GM19025 (cell line): ENCODE measurements at regions not wholly inside any gene's neighbourhood (a gene's known extent, or its start where the extent isn't known, plus 50 kb on each side); places are given as distances from the start of the nearest gene placed in this dataset.
"Not testable (repeated sequence)": the region's sequence is repeated elsewhere in the genome, so short reads cannot be mapped to it uniquely, and the experiment has no call there.

ENCODE experiments used
- ATAC-seq: cut with Tn5 transposase; IDR thresholded peaks from one replicate; pipeline ENCODE4 v1.9.1; 2021; ENCODE audit warnings: mild to moderate bottlenecking, low read depth, moderate library complexity; ENCODE audit not compliant: unreplicated experiment

DNA sequence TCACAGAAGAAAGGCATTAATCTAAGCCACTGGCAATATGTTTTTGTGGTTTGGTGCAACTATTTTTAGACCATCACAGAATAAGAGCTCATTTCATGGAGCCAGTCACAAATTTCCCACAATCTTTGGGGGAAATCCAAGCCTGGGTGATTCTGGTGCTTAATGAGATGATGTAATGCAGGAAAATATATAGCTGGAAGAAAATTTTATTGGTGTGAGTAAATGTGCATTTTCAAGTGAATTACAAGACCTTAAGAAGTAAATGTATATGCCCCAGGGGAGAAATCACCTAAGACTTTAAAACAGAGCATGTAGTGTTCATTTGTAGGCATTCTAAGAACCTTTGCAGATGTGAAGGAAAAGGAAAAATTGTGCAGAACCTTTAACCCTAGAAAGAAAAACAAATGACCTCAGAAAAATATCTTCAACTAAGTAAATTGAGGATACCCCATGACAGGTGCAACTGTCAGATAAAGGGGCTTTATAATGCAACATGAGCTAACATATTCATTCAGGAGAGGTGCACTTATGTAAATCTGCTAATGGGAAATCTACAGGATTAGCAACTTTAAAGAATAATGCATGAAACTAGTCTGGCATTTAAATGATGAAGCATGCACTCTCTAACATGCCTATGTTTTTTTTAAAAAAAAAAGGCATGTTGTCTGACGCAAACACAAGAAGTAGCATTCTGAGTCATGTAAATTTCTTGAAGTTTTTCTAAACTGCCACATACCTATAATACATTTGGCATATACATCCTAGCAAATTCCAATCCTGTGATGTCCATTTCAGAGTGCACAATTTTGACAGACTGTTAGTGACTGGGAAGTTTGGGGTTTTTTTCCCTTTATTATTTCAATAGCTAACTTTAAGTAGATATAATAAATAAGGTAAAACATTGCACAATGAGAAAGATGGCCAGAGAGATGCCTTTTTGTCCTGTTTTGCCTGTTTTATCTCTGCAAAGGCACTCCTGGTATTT lies 105.1 kb downstream of the MEX3B start:
- ATAC-seq = no peak

DNA sequence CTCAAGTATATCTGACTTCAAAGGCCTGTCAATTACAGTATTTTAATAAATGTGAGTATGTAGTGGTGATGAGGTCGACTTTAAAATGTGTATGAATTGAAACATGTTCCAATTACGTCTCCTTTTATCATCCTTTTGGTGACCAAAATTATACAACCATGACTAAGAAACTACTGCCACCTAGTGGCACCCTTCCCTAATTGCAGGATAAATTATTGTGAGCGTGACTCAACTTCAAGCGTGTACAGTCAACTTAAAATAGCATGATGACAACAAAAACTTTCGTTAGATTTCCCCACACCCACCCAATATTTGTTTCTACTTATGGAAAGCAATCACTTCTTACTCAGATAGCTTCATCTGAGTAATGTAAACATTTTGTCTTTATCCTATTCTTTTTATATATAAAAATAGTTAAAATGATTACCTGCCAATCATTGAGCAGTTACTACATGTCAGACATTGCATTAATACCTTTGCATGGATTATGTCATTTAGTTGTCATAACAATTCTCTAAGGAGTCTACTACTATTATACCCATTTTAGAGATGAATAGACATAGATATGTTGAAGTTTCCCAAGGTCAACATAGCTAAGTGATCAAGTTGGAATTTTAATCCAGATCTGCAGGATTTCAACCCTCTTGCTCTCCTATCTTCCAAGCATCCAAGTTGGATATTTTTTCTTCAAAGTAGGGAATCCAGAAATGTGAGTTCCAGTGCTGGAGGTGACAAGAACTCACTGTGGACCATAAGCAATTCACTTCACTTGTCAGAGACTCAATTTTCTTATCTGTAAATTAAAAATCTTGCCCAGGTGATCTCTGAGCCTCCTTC lies 106.0 kb downstream of the MEX3B start:
- ATAC-seq = no peak

DNA sequence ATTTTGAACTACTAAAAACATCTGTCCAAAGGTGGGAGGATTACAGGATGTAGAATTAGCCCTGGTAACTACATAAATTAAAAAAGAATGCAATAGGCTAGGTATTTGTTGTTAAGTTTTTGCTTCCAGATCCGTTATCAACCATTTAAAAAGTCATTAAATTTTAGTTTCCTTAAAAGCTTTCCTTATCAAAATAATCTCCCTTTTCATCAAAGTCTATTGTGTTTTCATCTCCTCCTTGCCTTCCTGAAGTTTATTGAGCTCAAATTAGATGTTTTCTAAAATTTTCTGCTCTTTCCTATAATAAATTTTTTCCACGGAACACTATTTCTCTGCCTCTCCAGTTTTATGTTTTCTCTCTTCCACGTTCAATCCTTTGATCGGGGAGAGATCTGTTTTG lies 108.6 kb downstream of the MEX3B start:
- no peak for ATAC-seq

DNA sequence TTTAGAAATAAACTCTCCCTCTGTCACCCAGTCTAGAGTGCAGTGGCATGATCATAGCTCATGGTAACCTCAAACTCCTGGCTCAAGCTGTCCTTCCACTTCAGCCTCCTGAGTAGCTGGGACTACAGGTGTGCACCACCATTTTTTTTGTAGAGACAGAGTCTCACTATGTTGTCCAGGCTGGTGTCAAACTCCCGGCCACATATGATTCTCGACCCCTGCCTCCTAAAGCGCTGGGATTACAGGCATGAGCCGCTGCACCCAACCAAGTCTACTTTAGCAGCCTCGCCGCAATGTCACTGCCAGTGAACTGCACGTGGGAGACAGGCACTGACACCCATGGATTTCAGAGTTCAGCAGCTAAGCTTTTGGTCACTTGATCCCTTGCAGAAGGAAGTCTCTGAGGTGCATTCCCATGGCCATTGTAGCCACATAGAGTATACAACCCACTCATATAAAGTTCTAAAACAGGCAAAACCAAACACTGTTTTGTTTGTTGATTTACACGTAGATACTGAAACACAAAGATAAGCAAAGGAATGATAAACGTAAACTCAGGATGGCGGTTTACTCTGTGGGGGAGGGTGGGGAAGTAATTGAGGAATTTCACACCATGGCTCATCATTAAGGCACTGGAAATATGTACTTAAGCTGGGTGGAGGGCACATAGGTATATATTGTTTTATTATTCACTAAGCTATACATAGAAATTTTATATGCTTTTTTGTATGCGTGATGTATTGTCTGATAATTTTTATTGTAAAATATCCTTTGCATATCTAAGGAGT lies 115.0 kb downstream of the MEX3B start:
- ATAC-seq = no peak

DNA sequence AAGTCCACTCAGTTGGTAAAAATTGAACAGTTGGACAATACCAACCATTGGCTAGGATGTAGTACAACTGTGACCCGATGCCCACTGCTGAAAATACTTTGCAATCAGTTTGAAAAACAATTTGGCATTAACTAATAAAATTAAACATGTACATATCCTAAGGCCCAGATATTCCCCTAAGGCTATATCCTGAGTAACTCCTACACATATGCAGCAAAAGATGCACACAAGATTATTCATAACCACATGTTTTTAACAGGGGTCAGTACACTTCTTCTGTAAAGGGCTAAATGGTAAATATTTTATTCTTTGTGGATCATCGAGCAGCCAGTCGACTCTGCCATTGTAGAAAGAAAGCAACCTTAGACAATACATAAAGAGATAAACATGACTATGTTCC lies 116.3 kb downstream of the MEX3B start:
- ATAC-seq = no peak

DNA sequence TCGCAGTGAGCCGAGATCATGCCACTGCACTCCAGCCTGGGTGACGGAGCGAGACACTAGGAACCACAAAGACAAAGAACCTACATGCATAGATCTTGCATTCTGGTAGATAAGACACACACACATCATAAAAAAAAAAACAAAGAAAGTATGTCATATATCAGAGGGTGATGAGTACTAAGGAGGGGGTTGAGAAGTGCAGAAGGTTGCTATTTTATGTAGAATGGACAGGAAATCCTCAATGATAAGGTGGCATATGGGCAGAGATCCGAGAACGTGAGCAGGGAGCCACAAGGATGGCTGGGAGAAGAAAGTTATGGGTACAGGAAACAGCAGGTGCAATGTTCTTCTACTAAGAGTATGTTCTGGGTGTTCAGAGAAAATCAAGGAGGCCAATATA lies 118.8 kb downstream of the MEX3B start:
- no peak for ATAC-seq

DNA sequence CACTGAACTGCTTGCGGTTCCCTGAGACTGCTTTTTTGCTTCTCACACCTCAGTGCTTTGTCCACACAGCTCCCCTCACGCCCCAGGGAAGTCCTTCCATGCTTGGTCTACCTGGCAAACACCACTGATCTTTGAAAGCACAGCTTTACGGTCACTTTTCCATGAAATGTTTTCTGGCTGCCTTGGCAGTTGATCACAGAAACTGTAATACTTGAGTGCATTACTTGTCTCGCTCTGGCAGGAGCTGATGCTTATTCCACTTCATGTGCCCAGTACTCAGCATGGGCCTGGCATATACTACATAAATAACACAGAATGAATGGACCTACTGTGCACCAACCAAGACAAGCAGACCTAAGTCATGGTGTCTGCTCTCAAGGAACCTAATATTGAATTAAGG lies 121.1 kb downstream of the MEX3B start:
- no peak for ATAC-seq

DNA sequence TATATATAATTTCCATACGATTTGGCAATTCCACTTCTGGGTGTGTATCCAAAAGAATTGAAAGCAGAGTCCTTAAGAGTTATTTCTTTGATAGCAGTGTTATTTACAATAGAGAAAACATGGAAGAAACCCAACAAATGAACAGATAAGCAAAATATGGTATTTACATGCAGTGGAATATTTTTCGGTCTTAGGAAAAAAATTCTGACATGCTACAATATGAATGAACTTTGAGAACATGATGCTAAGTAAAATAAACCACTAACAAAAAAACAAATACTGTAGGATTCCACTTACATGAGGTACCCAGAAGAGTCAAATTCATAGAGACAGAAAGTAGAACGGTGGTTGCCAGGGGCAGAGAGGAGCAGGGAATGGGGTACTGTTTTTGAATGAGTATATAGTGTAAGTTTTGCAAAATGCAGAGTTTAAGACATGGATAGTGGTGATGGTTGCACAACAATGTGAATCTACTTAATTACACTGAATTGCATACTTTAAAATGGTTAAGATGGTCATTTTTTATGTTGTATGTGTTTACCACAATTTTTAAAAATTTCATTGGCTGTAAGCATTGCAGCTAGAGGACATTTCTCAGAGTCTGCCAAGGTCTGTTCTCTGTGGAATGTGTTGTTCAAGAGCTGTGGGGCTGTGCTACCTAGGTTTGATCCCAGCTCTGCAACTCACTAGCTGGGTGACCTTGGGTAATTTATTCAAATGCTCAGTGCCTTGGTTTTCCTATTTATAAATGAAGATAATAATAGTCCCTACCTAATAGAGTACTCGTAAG lies 122.1 kb downstream of the MEX3B start:
- ATAC-seq = no peak

DNA sequence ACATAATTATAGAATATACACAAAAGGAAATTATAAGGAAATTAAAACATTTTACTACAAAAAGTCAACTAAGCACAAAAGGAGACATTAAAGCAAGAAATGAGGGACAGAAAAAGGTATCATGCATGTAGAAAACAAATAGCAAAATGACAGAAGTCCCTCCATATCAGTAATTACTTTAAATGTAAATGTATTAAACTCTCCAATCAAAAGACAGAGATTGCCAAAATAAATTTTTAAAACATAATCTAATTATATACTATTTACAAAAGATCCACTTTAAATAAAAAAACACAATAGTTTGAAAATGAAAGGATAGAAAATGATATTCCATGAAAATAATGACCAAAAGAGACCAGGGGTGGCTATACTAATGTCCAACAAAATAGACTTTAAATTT lies 123.7 kb downstream of the MEX3B start:
- ATAC-seq = no peak

DNA sequence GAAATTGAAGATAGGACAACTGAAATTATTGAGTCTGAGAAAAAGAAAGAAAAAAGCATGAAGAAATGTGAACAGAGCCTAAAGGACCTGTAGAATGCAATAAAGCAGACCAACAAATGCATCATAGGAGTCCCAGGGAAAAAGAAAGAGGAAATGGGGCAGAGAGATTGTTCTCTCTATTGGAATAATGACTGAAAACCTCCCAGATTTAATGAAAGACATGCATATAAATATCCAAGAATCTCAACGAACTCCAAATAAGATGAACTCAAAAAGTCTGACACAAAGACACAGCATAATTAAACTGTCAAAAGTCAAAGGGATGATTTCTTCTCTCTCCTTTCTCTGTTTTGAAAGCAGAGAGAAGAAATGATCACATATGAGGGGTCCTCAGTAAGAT lies 124.7 kb downstream of the MEX3B start:
- no peak for ATAC-seq

DNA sequence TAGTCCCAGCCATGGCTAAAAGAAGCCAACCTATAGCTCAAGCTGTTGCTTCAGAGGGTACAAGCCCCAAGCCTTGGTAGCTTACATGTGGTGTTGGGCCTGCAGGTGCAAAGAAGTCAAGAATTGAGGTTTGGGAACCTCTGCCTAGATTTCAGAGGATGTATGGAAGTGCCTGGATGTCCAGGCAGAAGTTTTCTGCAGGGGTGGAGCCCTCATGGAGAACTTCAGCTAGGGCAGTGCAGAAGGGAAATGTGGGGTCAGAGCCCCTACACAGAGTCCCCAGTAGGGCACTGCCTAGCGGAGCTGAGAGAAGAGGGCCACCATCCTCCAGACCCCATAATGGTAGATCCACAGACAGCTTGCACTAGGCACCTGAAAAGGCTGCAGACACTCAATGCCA lies 127.1 kb downstream of the MEX3B start:
- ATAC-seq = not testable (repeated sequence)

DNA sequence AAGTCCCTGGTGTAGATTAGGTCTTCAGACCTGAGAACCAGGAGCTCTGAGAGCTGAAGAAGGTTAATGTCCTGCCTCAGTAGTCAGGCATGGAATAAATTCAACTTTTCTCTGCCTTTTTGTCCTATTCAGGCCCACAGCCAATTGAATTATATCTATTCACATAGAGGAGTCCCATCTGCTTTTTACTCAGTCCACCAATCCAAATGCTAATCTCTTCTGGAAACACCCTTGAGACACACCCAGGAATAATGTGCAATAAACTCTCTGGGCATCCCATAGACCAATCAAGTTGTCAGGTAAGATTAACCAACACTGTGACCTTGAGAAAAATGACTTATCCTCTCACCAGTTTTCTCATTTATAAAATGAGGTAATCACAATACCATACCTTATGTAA lies 129.4 kb downstream of the MEX3B start:
- ATAC-seq = no peak

DNA sequence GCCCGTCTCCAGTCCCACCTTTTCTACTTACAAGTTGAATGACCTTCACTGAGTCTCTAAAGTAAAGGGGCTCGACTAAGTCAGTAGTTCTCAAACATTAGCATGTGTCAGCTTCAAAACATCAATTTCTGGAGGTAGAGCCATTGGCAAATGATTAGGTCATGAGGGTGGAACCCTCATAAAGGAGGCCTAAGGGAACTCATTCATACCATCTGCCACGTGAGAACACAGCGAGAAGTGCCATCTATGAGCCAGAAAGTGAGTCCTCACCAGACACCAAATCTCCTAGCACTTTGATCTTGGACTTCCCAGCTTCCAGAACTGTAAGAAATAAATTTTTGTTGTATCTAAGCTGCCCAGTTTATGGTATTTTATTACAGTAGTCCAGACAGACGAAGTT lies 129.8 kb downstream of the MEX3B start:
- ATAC-seq = no peak

DNA sequence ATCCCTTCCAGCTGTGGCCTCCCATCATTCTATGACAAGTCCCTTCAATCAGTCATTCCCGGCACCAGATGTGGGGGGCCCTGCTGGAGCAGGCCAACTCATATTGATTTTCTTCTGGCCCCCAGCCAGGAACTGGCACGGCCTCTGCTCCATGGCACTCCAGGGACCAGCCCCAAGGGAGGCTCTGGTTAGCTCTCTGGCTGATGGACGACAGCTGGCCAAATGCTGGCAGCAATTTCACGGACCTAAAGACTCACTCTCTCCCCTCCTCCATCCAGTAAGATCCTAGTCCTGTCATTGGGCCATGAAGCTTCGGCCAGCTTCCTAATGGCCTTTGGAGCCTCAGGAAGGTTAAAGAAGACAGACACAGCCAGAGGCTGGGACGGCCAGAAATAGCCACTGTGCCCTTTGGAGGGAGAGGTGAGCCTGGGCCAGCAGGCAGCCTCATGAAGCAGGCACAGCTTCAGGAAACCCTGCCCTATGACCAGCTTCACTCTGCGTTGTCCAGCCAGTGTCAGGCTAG lies 131.0 kb downstream of the MEX3B start:
- ATAC-seq = no peak

DNA sequence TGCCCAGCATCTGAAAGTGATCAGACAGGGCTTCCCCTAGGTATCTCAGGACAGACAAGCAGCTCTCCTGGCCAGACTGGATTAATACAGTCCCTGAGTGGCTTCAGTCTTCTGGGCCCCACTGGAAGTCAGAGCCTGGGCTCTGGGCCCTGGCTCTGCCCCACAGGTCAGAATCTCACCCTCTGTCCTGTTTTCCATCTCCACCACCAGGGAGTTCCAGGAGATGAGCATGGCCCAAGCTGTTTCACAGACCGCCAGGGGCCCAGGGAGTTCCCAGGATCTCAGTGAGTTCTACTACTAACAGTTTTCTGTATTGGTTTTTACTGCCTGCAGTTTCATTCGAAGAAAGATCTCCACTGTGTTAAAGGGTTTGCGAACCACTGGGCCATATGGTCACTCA lies 131.5 kb downstream of the MEX3B start:
- no peak for ATAC-seq

DNA sequence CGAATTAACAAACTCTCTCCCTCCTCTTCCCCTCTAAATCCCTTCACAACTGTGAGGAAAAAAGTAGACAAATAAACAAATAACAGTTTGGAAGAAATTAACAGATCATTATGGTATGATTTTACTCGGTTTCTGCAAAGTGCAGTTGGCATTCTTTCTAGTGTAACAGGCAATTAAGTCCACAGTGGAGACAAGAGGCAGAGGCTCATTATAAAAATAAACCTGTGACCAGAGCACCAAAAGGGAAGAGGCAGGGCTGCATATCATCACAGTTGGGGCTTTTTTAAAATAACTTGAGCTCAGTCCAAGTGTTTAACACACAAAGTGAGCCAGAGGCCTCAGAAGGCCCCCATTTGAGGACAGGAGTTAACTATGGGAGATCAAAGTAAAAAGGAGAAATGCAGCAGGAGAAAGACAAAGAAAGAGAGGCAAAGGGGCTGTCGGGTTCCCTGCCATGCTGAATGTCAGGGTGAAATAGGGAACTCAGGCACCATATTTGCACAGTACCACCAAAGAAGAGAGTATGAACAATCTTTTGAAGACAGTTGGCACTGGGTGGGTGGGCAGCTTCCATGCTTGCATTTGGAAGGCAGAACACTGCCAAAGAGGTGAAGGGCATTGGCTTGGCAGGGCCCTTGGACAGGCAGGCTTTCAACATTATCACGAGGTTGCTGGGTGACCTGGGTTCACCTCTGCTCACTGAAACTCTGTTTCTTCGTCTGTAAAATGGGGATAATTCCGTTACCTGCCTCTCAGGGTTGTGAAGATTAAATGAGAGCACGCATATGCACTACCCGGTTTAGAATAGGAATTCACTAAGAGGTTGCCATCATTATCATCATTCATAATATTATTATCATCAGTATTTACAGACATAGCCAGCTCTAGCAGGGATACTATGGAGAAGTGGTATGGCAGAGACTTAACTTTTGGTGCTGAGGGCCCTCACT lies 134.5 kb downstream of the MEX3B start:
- no peak for ATAC-seq

DNA sequence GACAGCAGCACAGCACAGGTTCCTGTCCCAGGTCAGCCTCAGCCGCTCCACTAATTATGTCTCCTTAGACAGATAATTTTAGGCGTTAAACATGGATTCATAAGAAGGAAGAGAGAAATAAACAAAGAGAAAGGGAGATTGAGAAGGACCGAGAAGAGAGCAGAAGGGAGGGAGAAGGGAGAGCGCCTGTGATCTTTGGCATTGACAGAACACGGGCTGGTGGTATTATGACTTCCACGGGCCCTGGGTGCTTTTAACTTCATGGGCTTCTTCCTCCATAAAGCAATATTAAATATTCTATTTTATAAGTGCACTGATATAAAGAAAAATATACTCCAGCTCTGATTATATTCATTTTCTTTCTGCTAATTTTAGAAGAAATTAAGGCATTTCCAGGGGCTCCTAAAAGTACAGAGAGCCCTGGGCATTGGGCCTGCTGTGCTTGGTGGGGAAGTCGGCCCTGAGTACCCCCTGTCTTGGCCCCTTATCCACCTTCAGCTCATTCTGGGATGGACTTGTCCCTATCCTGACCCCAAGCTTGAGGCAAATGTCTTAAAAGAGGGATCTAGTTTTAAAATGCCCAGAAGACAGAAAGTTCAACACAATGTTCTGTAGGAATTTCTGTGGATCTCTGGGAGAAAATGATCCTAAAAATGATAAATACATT lies 135.3 kb downstream of the MEX3B start:
- ATAC-seq = no peak

DNA sequence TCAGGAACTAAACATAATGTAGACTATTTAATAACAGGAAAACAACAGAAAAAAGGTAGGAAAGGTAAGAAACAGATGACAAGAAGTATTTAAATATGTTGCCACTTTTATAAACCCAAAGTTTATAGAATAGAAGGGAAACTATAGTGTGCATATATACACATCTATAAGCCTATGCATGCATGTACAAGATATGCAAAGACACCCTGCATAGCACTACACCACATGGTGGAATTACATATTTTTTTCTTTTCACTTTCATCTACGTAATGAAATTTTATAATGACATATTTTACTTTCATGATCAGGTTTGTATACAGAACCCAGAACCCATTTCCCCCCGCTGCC lies 136.8 kb downstream of the MEX3B start:
- no peak for ATAC-seq
